H9 (cell line): ENCODE measurements at regions not wholly inside any gene's neighbourhood (a gene's known extent, or its start where the extent isn't known, plus 50 kb on each side); places are given as distances from the start of the nearest gene placed in this dataset.

ENCODE experiments used
- DNase-seq: peaks from one replicate; pipeline ENCODE4 v3.0.0-alpha.2; 2017
- H2AFZ ChIP-seq: one replicate; pipeline ENCODE4 v1.6.1; 2013; ENCODE audit warnings: mild to moderate bottlenecking, low read length, control low read depth, moderate library complexity
- H2AK5ac ChIP-seq: 2 replicates; pipeline ENCODE4 v1.6.1; 2013; ENCODE audit warnings: low read length, control low read depth, mixed read lengths; ENCODE audit not compliant: insufficient read length
- H2BK120ac ChIP-seq: one replicate; pipeline ENCODE4 v1.6.1; 2013; ENCODE audit warnings: low read depth, mild to moderate bottlenecking, low read length, control low read depth, inconsistent platforms; ENCODE audit not compliant: poor library complexity, severe bottlenecking
- H2BK12ac ChIP-seq: 2 replicates; pipeline ENCODE4 v1.6.1; 2013; ENCODE audit warnings: low read length, control low read depth, mixed read lengths, low read depth; ENCODE audit not compliant: insufficient read length
- H2BK15ac ChIP-seq: 2 replicates; pipeline ENCODE4 v1.6.1; 2013; ENCODE audit warnings: low read depth, low read length, control low read depth
- H2BK20ac ChIP-seq: one replicate; pipeline ENCODE4 v1.6.1; 2013; ENCODE audit warnings: low read depth, mild to moderate bottlenecking, low read length, control low read depth, inconsistent platforms; ENCODE audit not compliant: poor library complexity, severe bottlenecking
- H2BK5ac ChIP-seq: 2 replicates; pipeline ENCODE4 v1.6.1; 2013; ENCODE audit warnings: low read length, control low read depth, mixed read lengths; ENCODE audit not compliant: insufficient read length
- H3K14ac ChIP-seq: 2 replicates; pipeline ENCODE4 v1.6.1; 2013; ENCODE audit warnings: low read length, control low read depth; ENCODE audit not compliant: insufficient read depth
- H3K18ac ChIP-seq: 2 replicates; pipeline ENCODE4 v1.6.1; 2013; ENCODE audit warnings: low read depth, mild to moderate bottlenecking, mixed read lengths, low read length, control low read depth; ENCODE audit not compliant: insufficient read length
- H3K23ac ChIP-seq: 2 replicates; pipeline ENCODE4 v1.6.1; 2013; ENCODE audit warnings: low read length, control low read depth, mixed read lengths, low read depth; ENCODE audit not compliant: insufficient read length
- H3K23me2 ChIP-seq: 2 replicates; pipeline ENCODE4 v1.6.1; 2013; ENCODE audit warnings: low read depth, mild to moderate bottlenecking, mixed read lengths, low read length, control low read depth; ENCODE audit not compliant: insufficient read length, poor library complexity, severe bottlenecking
- H3K27ac ChIP-seq: 2 replicates; pipeline ENCODE4 v1.5.1; 2013; ENCODE audit warnings: low read length, control low read depth, mixed read lengths, low read depth; ENCODE audit not compliant: insufficient read length
- H3K27me3 ChIP-seq: 2 replicates; pipeline ENCODE4 v1.6.1; 2013; ENCODE audit warnings: low read length, control low read depth, inconsistent platforms; ENCODE audit not compliant: insufficient read depth
- H3K4ac ChIP-seq: 2 replicates; pipeline ENCODE4 v1.6.1; 2013; ENCODE audit warnings: low read depth, mild to moderate bottlenecking, control low read depth, inconsistent platforms, low read length, moderate library complexity
- H3K4me1 ChIP-seq: 2 replicates; pipeline ENCODE4 v1.6.1; 2013; ENCODE audit warnings: low read length, control low read depth, inconsistent platforms; ENCODE audit not compliant: insufficient read depth
- H3K4me2 ChIP-seq: 2 replicates; pipeline ENCODE4 v1.6.1; 2013; ENCODE audit warnings: low read length, control low read depth, mixed read lengths; ENCODE audit not compliant: insufficient read length, insufficient read depth
- H3K56ac ChIP-seq: 2 replicates; pipeline ENCODE4 v1.6.1; 2013; ENCODE audit warnings: low read depth, mild to moderate bottlenecking, mixed read lengths, low read length, control low read depth; ENCODE audit not compliant: insufficient read length
- H3K79me1 ChIP-seq: 2 replicates; pipeline ENCODE4 v1.6.1; 2013; ENCODE audit warnings: low read depth, mild to moderate bottlenecking, moderate library complexity, low read length, control low read depth, inconsistent platforms; ENCODE audit not compliant: insufficient read depth, poor library complexity, severe bottlenecking
- H3K79me2 ChIP-seq: 2 replicates; pipeline ENCODE4 v1.6.1; 2013; ENCODE audit warnings: low read length, control low read depth, inconsistent platforms; ENCODE audit not compliant: insufficient read depth
- H3K9ac ChIP-seq: 2 replicates; pipeline ENCODE4 v1.6.1; 2013; ENCODE audit warnings: low read length, control low read depth, mixed read lengths; ENCODE audit not compliant: insufficient read length; ENCODE audit errors: extremely low read depth
- H3K9me3 ChIP-seq: one replicate; pipeline ENCODE4 v1.6.1; 2013; ENCODE audit warnings: low read depth, low read length, inconsistent platforms; ENCODE audit not compliant: control insufficient read depth
- H3T11ph ChIP-seq: one replicate; pipeline ENCODE4 v1.6.1; 2013; ENCODE audit warnings: mild to moderate bottlenecking, low read length, control low read depth, inconsistent platforms
- H4K20me1 ChIP-seq: one replicate; pipeline ENCODE4 v1.6.1; 2013; ENCODE audit not compliant: control insufficient read depth, insufficient read length, insufficient read depth
- H4K5ac ChIP-seq: 2 replicates; pipeline ENCODE4 v1.6.1; 2013; ENCODE audit warnings: low read depth, mild to moderate bottlenecking, mixed read lengths, low read length, control low read depth; ENCODE audit not compliant: insufficient read length
- H4K8ac ChIP-seq: replicated peaks from 2 replicates; pipeline ENCODE4 v1.6.1; 2013; ENCODE audit warnings: low read length, control low read depth, mixed read lengths, low read depth; ENCODE audit not compliant: insufficient read length
- H4K91ac ChIP-seq: 2 replicates; pipeline ENCODE4 v1.6.1; 2013; ENCODE audit warnings: low read depth, mild to moderate bottlenecking, moderate library complexity, mixed read lengths, low read length, control low read depth; ENCODE audit not compliant: insufficient read length
- H3K27ac Mint-ChIP-seq, 3 experiments: 2 replicates in 2 of 3; 3 replicates in 1 of 3; pipeline ENCODE4 v1.8.0; 2020 to 2021; ENCODE audit warnings: mixed read lengths in 3 of 3, mild to moderate bottlenecking in 1 of 3, moderate library complexity in 1 of 3
- H3K27me3 Mint-ChIP-seq: 2 replicates; pipeline ENCODE4 v1.8.0; 2021; ENCODE audit warnings: low read depth, mild to moderate bottlenecking, moderate library complexity, mixed read lengths
- H3K36me3 Mint-ChIP-seq, 3 experiments: 2 replicates in 2 of 3; 3 replicates in 1 of 3; pipeline ENCODE4 v1.8.0; 2020 to 2021; ENCODE audit warnings: low read depth in 3 of 3, mixed read lengths in 3 of 3; ENCODE audit not compliant: insufficient read depth in 1 of 3
- H3K4me1 Mint-ChIP-seq, 2 experiments: 2 replicates each; pipeline ENCODE4 v1.8.0; 2020; ENCODE audit warnings: mixed read lengths in 2 of 2
- H3K4me3 Mint-ChIP-seq, 2 experiments: 2 replicates in 1 of 2; 3 replicates in 1 of 2; pipeline ENCODE4 v1.8.0; 2020 to 2021; ENCODE audit warnings: mild to moderate bottlenecking in 2 of 2, mixed read lengths in 2 of 2, moderate library complexity in 1 of 2
- H3K9me3 Mint-ChIP-seq, 2 experiments: 2 replicates in 1 of 2; 3 replicates in 1 of 2; pipeline ENCODE4 v1.8.0; 2020; ENCODE audit warnings: mild to moderate bottlenecking in 2 of 2, mixed read lengths in 2 of 2, moderate library complexity in 1 of 2
- WGBS: extraction: QIAGEN DNeasy Blood & Tissue Kit; methylation state at CpG from one replicate; pipeline ENCODE4 v1.1.7; 2013; ENCODE audit warnings: missing lambda C conversion rate, low lambda C conversion rate, mixed read lengths; ENCODE audit not compliant: insufficient read length; ENCODE audit errors: extremely low coverage; 5-methylcytosine and 5-hydroxymethylcytosine counted together
- TF ChIP-seq, protein P1 (sequence below): fragments of 200-600 bp; sonication (generic); conservative IDR thresholded peaks from 3 replicates; pipeline ENCODE4 v1.8.0; 2021; ENCODE audit warnings: antibody characterized with exemption, mild to moderate bottlenecking

DNA sequence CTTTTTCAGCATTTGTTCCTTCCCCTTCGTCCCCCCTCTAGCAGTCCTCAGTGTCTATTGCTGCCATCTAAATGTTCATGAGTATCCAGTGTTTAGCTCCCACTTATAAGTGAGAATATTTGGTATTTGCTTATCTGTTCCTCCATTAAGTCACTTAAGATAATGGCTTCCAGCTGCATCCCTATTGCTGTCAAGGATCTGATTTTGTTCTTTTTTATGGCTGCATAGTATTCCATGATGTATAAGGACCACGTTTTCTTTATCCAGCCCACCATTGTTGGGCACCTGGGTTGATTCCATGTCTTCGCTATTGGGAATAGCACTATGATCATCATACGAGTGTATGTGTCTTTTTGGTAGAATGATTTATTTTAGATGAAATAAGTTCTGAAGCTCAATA is 166.9 kb upstream of the NCK2 start:
- H3K4me2 ChIP-seq: no peak overlapping the region
- no peak overlapping the region for H4K8ac ChIP-seq
- no peaks in the 10 kb centered on the region for H3K36me3 Mint-ChIP-seq
- H4K20me1 ChIP-seq: no peaks in the 10 kb centered on the region
- no peak overlapping the region for H3K27ac Mint-ChIP-seq
- no peak overlapping the region for H2BK12ac ChIP-seq
- TF ChIP-seq, protein P1, sequence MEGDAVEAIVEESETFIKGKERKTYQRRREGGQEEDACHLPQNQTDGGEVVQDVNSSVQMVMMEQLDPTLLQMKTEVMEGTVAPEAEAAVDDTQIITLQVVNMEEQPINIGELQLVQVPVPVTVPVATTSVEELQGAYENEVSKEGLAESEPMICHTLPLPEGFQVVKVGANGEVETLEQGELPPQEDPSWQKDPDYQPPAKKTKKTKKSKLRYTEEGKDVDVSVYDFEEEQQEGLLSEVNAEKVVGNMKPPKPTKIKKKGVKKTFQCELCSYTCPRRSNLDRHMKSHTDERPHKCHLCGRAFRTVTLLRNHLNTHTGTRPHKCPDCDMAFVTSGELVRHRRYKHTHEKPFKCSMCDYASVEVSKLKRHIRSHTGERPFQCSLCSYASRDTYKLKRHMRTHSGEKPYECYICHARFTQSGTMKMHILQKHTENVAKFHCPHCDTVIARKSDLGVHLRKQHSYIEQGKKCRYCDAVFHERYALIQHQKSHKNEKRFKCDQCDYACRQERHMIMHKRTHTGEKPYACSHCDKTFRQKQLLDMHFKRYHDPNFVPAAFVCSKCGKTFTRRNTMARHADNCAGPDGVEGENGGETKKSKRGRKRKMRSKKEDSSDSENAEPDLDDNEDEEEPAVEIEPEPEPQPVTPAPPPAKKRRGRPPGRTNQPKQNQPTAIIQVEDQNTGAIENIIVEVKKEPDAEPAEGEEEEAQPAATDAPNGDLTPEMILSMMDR: no peak
- H3K56ac ChIP-seq: no peak overlapping the region
- H3K9ac ChIP-seq: no peak overlapping the region
- H3K18ac ChIP-seq: no peak overlapping the region
- H3K79me1 ChIP-seq: no peaks in the 10 kb centered on the region
- no peak overlapping the region for H2BK5ac ChIP-seq
- no peaks in the 10 kb centered on the region for H3K9me3 ChIP-seq
- H2BK120ac ChIP-seq: no peak overlapping the region
- H4K5ac ChIP-seq: no peak overlapping the region
- H2AFZ ChIP-seq: no peak overlapping the region
- H3K23ac ChIP-seq: no peak overlapping the region
- H4K91ac ChIP-seq: no peak overlapping the region
- H3K4ac ChIP-seq: no peak overlapping the region
- H3K4me1 Mint-ChIP-seq: peaks cover 17 to 20% of the 10 kb centered on the region in 2 experiments
- H3K14ac ChIP-seq: no peak overlapping the region
- H3K27ac ChIP-seq: no peak overlapping the region
- H2BK15ac ChIP-seq: no peak overlapping the region
- no peak overlapping the region for H2AK5ac ChIP-seq
- no peaks in the 10 kb centered on the region for H3K9me3 Mint-ChIP-seq
- WGBS: no CpG with 5 or more reads among the region's 4 CpGs
- H3T11ph ChIP-seq: no peak overlapping the region
- H3K4me3 Mint-ChIP-seq: no peak overlapping the region
- DNase-seq: no peak
- no peaks in the 10 kb centered on the region for H3K27me3 ChIP-seq
- H3K79me2 ChIP-seq: 0 out of 2 replicates have a peak, but pooled peaks cover 2% of the 10 kb centered on the region
- H3K23me2 ChIP-seq: no peaks in the 10 kb centered on the region
- H2BK20ac ChIP-seq: no peak overlapping the region
- H3K27me3 Mint-ChIP-seq: peaks cover 3% of the 10 kb centered on the region
- H3K4me1 ChIP-seq: no peaks in the 10 kb centered on the region; the same call in 1 of the 2 replicates
